ENCODE measurements at regions not wholly inside any gene's neighbourhood (a gene's known extent, or its start where the extent isn't known, plus 50 kb on each side); places are given as distances from the start of the nearest gene placed in this dataset.

GRCh38 chr12:107243341-107243740 lies 150.0 kb upstream of the CRY1 start:
- TF ChIP-seq EZH2phosphoT487 (IDR thresholded peaks at IDR 0.05; ENCODE audit: borderline replicate concordance) (no peak), CTCF (conservative IDR thresholded peaks at IDR 0.05; ENCODE audit: low read length) (no peak)
